G401.6 (cell line): ENCODE measurements at regions not wholly inside any gene's neighbourhood (a gene's known extent, or its start where the extent isn't known, plus 50 kb on each side); places are given as distances from the start of the nearest gene placed in this dataset.

Experiments used
- FAIRE-seq: peaks from 2 replicates; lab custom pipeline; 2012; peaks lifted over from hg19 to GRCh38; lab: Jason Lieb, UNC

- no peak for FAIRE-seq
Measured at GRCh38 chr2:24439971-24440340, 51.1 kb upstream of the NCOA1 start.

- no peak for FAIRE-seq
Measured at GRCh38 chr2:24439280-24439970, 51.6 kb upstream of the NCOA1 start.

GRCh38 chr2:24438106-24438505 is 52.9 kb upstream of the NCOA1 start:
- no peak for FAIRE-seq

GRCh38 chr2:24435391-24436316 is 55.4 kb upstream of the NCOA1 start:
- FAIRE-seq: no peak

- no peak for FAIRE-seq
Measured at GRCh38 chr2:24434541-24434940, 56.5 kb upstream of the NCOA1 start.

- FAIRE-seq: no peak
Measured at GRCh38 chr2:24432735-24433134, 58.3 kb upstream of the NCOA1 start.

- no peak for FAIRE-seq
Measured at GRCh38 chr2:24432121-24432520, 58.9 kb upstream of the NCOA1 start.

GRCh38 chr2:24429197-24430074 is 61.6 kb upstream of the NCOA1 start:
- no peak for FAIRE-seq

- no peak for FAIRE-seq
Measured at GRCh38 chr2:24424387-24424786, 64.1 kb upstream of the ITSN2 start.

GRCh38 chr2:24423095-24423494 is 62.8 kb upstream of the ITSN2 start:
- FAIRE-seq: no peak

- no peak for FAIRE-seq
Measured at GRCh38 chr2:24421668-24422067, 61.3 kb upstream of the ITSN2 start.

GRCh38 chr2:24420373-24420772 is 60.0 kb upstream of the ITSN2 start:
- FAIRE-seq: no peak

GRCh38 chr2:24418166-24418841 is 58.0 kb upstream of the ITSN2 start:
- no peak for FAIRE-seq

- FAIRE-seq: no peak
Measured at GRCh38 chr2:24412812-24413211, 52.5 kb upstream of the ITSN2 start.

- FAIRE-seq: no peak
Measured at GRCh38 chr2:24411488-24412151, 51.3 kb upstream of the ITSN2 start.

GRCh38 chr2:24410976-24411375 is 50.6 kb upstream of the ITSN2 start:
- no peak for FAIRE-seq

GRCh38 chr2:24409700-24410556 is 49.6 kb upstream of the ITSN2 start:
- peak; percentile 89 for FAIRE-seq
